Fibroblast of lung (primary cell): ENCODE measurements at regions not wholly inside any gene's neighbourhood (a gene's known extent, or its start where the extent isn't known, plus 50 kb on each side); places are given as distances from the start of the nearest gene placed in this dataset.

Experiments
- DNase-seq, 2 donors: peaks; one replicate each; pipeline versions ENCODE4 v3.0.0 to v3.0.0-alpha.2; 2010; ENCODE audit warnings: low read depth in 2 of 2
- H2AFZ ChIP-seq: 2 replicates; pipeline ENCODE4 v1.5.1; 2012; ENCODE audit warnings: low read length, control low read depth, inconsistent platforms
- H3K27ac ChIP-seq: 2 replicates; pipeline ENCODE4 v1.5.1; 2011; ENCODE audit warnings: low read length, control low read depth; ENCODE audit not compliant: insufficient read depth
- H3K27me3 ChIP-seq: 2 replicates; pipeline ENCODE4 v1.5.1; 2011; ENCODE audit warnings: mild to moderate bottlenecking, low read length; ENCODE audit not compliant: control insufficient read depth, insufficient read depth
- H3K36me3 ChIP-seq: 2 replicates; pipeline ENCODE4 v1.5.1; 2011; ENCODE audit warnings: low read length; ENCODE audit not compliant: control insufficient read depth, insufficient read depth
- H3K4me1 ChIP-seq: 2 replicates; pipeline ENCODE4 v1.5.1; 2011; ENCODE audit warnings: low read length; ENCODE audit not compliant: control insufficient read depth, insufficient read depth; ENCODE audit errors: extremely low read depth
- H3K4me2 ChIP-seq: 2 replicates; pipeline ENCODE4 v1.5.1; 2011; ENCODE audit warnings: low read length, control low read depth; ENCODE audit not compliant: insufficient read depth; ENCODE audit errors: extremely low read depth
- H3K4me3 ChIP-seq, 4 experiments: fragments of 200-600 bp in 1 of 4; sonication (generic) in 1 of 4; replicated peaks in 1 of 4; 2 replicates each; pipeline ENCODE4 v1.5.1; 2011 to 2016; ENCODE audit warnings: low read length in 4 of 4, low read depth in 3 of 4, mild to moderate bottlenecking in 3 of 4, control low read depth in 2 of 4, inconsistent platforms in 1 of 4, mixed read lengths in 1 of 4; ENCODE audit not compliant: insufficient read depth in 1 of 4; ENCODE audit errors: control extremely low read depth in 1 of 4
- H3K79me2 ChIP-seq: 2 replicates; pipeline ENCODE4 v1.5.1; 2012; ENCODE audit warnings: mild to moderate bottlenecking, low read length, inconsistent platforms; ENCODE audit not compliant: control insufficient read depth, insufficient read depth
- H3K9ac ChIP-seq: 2 replicates; pipeline ENCODE4 v1.5.1; 2011; ENCODE audit warnings: mild to moderate bottlenecking, low read length, control low read depth; ENCODE audit not compliant: insufficient read depth
- H3K9me3 ChIP-seq: 2 replicates; pipeline ENCODE4 v1.5.1; 2012; ENCODE audit warnings: low read depth, low read length; ENCODE audit not compliant: control insufficient read depth, insufficient read depth
- H4K20me1 ChIP-seq: 2 replicates; pipeline ENCODE4 v1.5.1; 2011; ENCODE audit warnings: low read length; ENCODE audit not compliant: control insufficient read depth, insufficient read depth; ENCODE audit errors: extremely low read depth
- EZH2 ChIP-seq: IDR thresholded peaks from 2 replicates; pipeline ENCODE4 v1.5.1; 2012; ENCODE audit warnings: low read length, control low read depth, mild to moderate bottlenecking; ENCODE audit errors: missing control alignments
- TF ChIP-seq, protein P1 (sequence below), 2 donors: IDR thresholded peaks in 1 of 2; conservative IDR thresholded peaks in 1 of 2; 1 replicate in 1 of 2; 2 replicates in 1 of 2; pipeline ENCODE4 v1.5.1; 2011 to 2012; ENCODE audit warnings: low read length in 2 of 2, control low read depth in 1 of 2, inconsistent platforms in 1 of 2, low read depth in 1 of 2, mild to moderate bottlenecking in 1 of 2

DNA sequence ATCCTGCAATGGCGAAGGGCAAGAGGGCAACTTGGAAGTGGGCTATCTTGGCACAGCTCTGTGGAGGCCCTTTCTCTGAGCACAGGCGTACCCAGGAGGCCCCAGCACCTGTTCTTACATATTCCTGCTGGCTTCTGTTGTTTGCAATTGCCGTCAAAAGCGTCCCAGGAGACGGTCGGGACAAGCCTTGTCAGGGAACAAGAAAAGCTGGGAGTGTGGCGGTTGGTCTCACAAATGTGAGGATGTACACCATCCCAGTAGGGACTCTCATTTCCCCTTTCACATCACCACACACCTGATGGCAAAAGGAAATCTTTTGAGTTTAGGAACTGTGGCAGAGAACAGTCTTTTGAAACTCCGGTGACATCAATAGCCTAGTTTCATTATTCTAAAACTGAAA is 94.7 kb upstream of the EFEMP1 start:
- Histone ChIP-seq H3K4me3 (no peak overlapping the region), H3K27me3 (no peaks in the 10 kb centered on the region), H3K9me3 (no peaks in the 10 kb centered on the region), H3K4me1 (no peaks in the 10 kb centered on the region), H4K20me1 (no peaks in the 10 kb centered on the region), H3K27ac (no peak overlapping the region), H2AFZ (no peak overlapping the region), H3K9ac (no peak overlapping the region), H3K79me2 (no peaks in the 10 kb centered on the region), H3K36me3 (no peaks in the 10 kb centered on the region), H3K4me2 (no peak overlapping the region)
- DNase-seq, result no peak
- TF ChIP-seq, protein P1, sequence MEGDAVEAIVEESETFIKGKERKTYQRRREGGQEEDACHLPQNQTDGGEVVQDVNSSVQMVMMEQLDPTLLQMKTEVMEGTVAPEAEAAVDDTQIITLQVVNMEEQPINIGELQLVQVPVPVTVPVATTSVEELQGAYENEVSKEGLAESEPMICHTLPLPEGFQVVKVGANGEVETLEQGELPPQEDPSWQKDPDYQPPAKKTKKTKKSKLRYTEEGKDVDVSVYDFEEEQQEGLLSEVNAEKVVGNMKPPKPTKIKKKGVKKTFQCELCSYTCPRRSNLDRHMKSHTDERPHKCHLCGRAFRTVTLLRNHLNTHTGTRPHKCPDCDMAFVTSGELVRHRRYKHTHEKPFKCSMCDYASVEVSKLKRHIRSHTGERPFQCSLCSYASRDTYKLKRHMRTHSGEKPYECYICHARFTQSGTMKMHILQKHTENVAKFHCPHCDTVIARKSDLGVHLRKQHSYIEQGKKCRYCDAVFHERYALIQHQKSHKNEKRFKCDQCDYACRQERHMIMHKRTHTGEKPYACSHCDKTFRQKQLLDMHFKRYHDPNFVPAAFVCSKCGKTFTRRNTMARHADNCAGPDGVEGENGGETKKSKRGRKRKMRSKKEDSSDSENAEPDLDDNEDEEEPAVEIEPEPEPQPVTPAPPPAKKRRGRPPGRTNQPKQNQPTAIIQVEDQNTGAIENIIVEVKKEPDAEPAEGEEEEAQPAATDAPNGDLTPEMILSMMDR (conservative IDR thresholded peaks at IDR 0.05 in 1 of 2, IDR thresholded peaks at IDR 0.05 in 1 of 2; ENCODE audit: low read depth in 1 of 2, low read length in 2 of 2), result no peak
- no peak for TF ChIP-seq EZH2

- Histone ChIP-seq H3K9me3 (no peaks in the 10 kb centered on the region), H3K79me2 (no peaks in the 10 kb centered on the region), H3K9ac (no peak overlapping the region), H3K27me3 (no peaks in the 10 kb centered on the region), H3K27ac (no peak overlapping the region), H3K36me3 (no peaks in the 10 kb centered on the region), H3K4me1 (no peaks in the 10 kb centered on the region), H3K4me3 (no peak overlapping the region), H4K20me1 (no peaks in the 10 kb centered on the region), H2AFZ (no peak overlapping the region), H3K4me2 (peak overlapping the region; percentile 15)
- no peak for TF ChIP-seq EZH2
- TF ChIP-seq, protein P1 (conservative IDR thresholded peaks at IDR 0.05 in 1 of 2, IDR thresholded peaks at IDR 0.05 in 1 of 2; ENCODE audit: low read depth in 1 of 2, low read length in 2 of 2), result no peak
- peak in 1 of 2 donors; percentile 9 for DNase-seq
These were observed 97.5 kb upstream of the EFEMP1 start for GRCh38 chr2:56021136-56021474.

DNA sequence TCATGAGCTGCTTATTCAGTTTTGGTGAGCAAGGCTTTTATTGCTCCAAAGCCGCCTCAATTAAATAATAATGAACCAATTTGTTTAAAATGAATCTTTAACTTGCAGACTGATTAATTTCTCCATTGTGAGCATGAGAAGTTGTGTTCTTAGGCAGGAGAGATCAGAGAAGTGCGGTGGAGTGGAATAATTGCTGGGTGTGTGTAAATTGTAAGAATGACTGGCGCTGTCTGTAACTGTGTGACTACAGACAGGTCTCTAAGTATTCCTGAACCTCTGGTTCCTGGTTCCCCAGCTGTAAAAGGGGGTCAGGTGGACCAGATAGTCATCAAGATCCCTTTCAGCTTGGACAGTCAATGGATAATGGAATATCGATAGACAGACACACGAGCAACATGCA is 98.0 kb upstream of the EFEMP1 start:
- no peaks in the 10 kb centered on the region for H3K36me3 ChIP-seq
- no peak overlapping the region for H2AFZ ChIP-seq
- no peak overlapping the region for H3K27ac ChIP-seq
- H3K27me3 ChIP-seq, result no peaks in the 10 kb centered on the region
- H3K4me1 ChIP-seq, result no peaks in the 10 kb centered on the region
- no peak overlapping the region for H3K4me3 ChIP-seq
- H3K9ac ChIP-seq, result no peak overlapping the region
- DNase-seq, result no peak
- H3K79me2 ChIP-seq, result no peaks in the 10 kb centered on the region
- H3K9me3 ChIP-seq, result no peaks in the 10 kb centered on the region
- TF ChIP-seq, protein P1 (conservative IDR thresholded peaks at IDR 0.05 in 1 of 2, IDR thresholded peaks at IDR 0.05 in 1 of 2; ENCODE audit: low read depth in 1 of 2, low read length in 2 of 2), result no peak
- no peak for TF ChIP-seq EZH2
- no peaks in the 10 kb centered on the region for H4K20me1 ChIP-seq
- no peak overlapping the region for H3K4me2 ChIP-seq
